ENCODE measurements at regions not wholly inside any gene's neighbourhood (a gene's known extent, or its start where the extent isn't known, plus 50 kb on each side); places are given as distances from the start of the nearest gene placed in this dataset.

DNA sequence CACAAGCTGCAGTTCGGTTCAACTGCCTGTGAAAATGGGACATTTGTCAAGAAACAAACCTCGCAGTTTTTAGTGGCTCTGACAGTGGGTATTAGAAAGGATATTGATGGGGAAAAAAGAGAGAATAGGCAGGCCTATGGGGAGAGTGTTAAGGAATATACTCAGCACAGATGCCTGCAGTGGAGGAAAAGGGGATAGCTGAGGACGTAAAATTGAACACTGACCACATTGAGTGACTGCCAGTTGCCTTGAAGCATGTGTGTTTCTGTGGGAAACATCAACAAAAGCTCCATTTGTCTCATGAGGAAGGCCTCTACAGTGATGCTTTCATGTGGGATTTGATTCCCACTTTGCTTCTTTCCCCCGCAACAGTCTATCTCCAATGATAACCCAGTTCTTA is 1042.1 kb downstream of the TUSC7 start:
- DNase-seq (ENCODE audit: low spot score) (no peak), ATAC-seq (no peak)
- H3K27me3 Mint-ChIP-seq (ENCODE audit: insufficient read depth, low read depth, poor library complexity) = no peaks in the 10 kb centered on the region
- H3K36me3 Mint-ChIP-seq (ENCODE audit: low read depth) = no peaks in the 10 kb centered on the region
- no peaks in the 10 kb centered on the region for H3K9me3 Mint-ChIP-seq
- no peaks in the 10 kb centered on the region for H3K27me3 ChIP-seq (ENCODE audit: insufficient read depth)
- no peaks in the 10 kb centered on the region for H3K36me3 ChIP-seq (ENCODE audit: insufficient read depth)
- no peak overlapping the region for H3K27ac ChIP-seq (ENCODE audit: low read depth)
- no peaks in the 10 kb centered on the region for H3K79me2 ChIP-seq (replicated peaks; ENCODE audit: insufficient read depth)
- no peak overlapping the region; the same call in 1 of the 2 replicates for H3K27ac Mint-ChIP-seq
- no peaks in the 10 kb centered on the region for H3F3A ChIP-seq (replicated peaks; ENCODE audit: low read depth)
- 0 out of 2 replicates have a peak, but pooled peaks cover 2% of the 10 kb centered on the region for H3K9me2 ChIP-seq (ENCODE audit: insufficient read depth)
- no peak overlapping the region for H3K4me2 ChIP-seq
- H3K4me1 Mint-ChIP-seq = peaks cover 13% of the 10 kb centered on the region; the same call in 2 of the 3 replicates
- H3K4me3 Mint-ChIP-seq = no peak overlapping the region
- no peaks in the 10 kb centered on the region for H4K20me1 ChIP-seq (replicated peaks; ENCODE audit: insufficient read depth)
- H3K4me3 ChIP-seq = no peak overlapping the region
- no peak overlapping the region for H2AFZ ChIP-seq
- no peak for TF ChIP-seq CTCF (conservative IDR thresholded peaks at IDR 0.05; ENCODE audit: low read depth in 2 of 2)
- no peak for TF ChIP-seq ZNF462 (CRISPR knock-in tag; IDR thresholded peaks at IDR 0.05)
- no peak for TF ChIP-seq NANOG (IDR thresholded peaks at IDR 0.05; ENCODE audit: borderline replicate concordance)
- TF ChIP-seq STAT1 (IDR thresholded peaks at IDR 0.05; ENCODE audit: unreplicated experiment) = no peak
- TF ChIP-seq POLR2AphosphoS5 (IDR thresholded peaks at IDR 0.05; ENCODE audit: low read depth) = no peak
- no peak for TF ChIP-seq ZNF331 (CRISPR knock-in tag; IDR thresholded peaks at IDR 0.05; ENCODE audit: low read depth)
- TF ChIP-seq EZH2phosphoT487 (IDR thresholded peaks at IDR 0.05; ENCODE audit: unreplicated experiment) = no peak
- no peak for TF ChIP-seq JUNB (IDR thresholded peaks at IDR 0.05; ENCODE audit: unreplicated experiment)
- no peak for TF ChIP-seq CREB1 (CRISPR knock-in tag; IDR thresholded peaks at IDR 0.05; ENCODE audit: low read depth)
- TF ChIP-seq, protein P1, sequence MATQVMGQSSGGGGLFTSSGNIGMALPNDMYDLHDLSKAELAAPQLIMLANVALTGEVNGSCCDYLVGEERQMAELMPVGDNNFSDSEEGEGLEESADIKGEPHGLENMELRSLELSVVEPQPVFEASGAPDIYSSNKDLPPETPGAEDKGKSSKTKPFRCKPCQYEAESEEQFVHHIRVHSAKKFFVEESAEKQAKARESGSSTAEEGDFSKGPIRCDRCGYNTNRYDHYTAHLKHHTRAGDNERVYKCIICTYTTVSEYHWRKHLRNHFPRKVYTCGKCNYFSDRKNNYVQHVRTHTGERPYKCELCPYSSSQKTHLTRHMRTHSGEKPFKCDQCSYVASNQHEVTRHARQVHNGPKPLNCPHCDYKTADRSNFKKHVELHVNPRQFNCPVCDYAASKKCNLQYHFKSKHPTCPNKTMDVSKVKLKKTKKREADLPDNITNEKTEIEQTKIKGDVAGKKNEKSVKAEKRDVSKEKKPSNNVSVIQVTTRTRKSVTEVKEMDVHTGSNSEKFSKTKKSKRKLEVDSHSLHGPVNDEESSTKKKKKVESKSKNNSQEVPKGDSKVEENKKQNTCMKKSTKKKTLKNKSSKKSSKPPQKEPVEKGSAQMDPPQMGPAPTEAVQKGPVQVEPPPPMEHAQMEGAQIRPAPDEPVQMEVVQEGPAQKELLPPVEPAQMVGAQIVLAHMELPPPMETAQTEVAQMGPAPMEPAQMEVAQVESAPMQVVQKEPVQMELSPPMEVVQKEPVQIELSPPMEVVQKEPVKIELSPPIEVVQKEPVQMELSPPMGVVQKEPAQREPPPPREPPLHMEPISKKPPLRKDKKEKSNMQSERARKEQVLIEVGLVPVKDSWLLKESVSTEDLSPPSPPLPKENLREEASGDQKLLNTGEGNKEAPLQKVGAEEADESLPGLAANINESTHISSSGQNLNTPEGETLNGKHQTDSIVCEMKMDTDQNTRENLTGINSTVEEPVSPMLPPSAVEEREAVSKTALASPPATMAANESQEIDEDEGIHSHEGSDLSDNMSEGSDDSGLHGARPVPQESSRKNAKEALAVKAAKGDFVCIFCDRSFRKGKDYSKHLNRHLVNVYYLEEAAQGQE (IDR thresholded peaks at IDR 0.05; ENCODE audit: unreplicated experiment) = no peak
- no peak for TF ChIP-seq ZNF114 (CRISPR knock-in tag; IDR thresholded peaks at IDR 0.05)
- no peak for TF ChIP-seq ETS1 (IDR thresholded peaks at IDR 0.05)
- TF ChIP-seq EZH2 (IDR thresholded peaks at IDR 0.05; ENCODE audit: low read depth, unreplicated experiment) = no peak
- H3K4me1 ChIP-seq (ENCODE audit: insufficient read depth) = peaks cover 15% of the 10 kb centered on the region

Measured in GM23338 (cell line).